HT-29 (cell line): ENCODE measurements at regions not wholly inside any gene's neighbourhood (a gene's known extent, or its start where the extent isn't known, plus 50 kb on each side); places are given as distances from the start of the nearest gene placed in this dataset.

Source experiments
- DNase-seq: peaks from one replicate; pipeline ENCODE4 v3.0.0-alpha.2; 2015; ENCODE audit warnings: low spot score

- no peak for DNase-seq
Measured at GRCh38 chr5:51908215-51908614, 525.0 kb downstream of the ISL1 start.

GRCh38 chr5:51944500-51945125 lies 561.4 kb downstream of the ISL1 start:
- DNase-seq: no peak

- DNase-seq: no peak
Measured at GRCh38 chr5:51958473-51958872, 575.2 kb downstream of the ISL1 start.

- peak; percentile 84 for DNase-seq
Measured at GRCh38 chr5:51960617-51961121, 577.4 kb downstream of the ISL1 start.

- DNase-seq: no peak
Measured at GRCh38 chr5:51961154-51961562, 577.9 kb downstream of the ISL1 start.

GRCh38 chr5:51968756-51969155 lies 585.5 kb downstream of the ISL1 start:
- no peak for DNase-seq

- DNase-seq: no peak
Measured at GRCh38 chr5:51974834-51975233, 591.6 kb downstream of the ISL1 start.

GRCh38 chr5:51977014-51977413 lies 593.8 kb downstream of the ISL1 start:
- no peak for DNase-seq

- no peak for DNase-seq
Measured at GRCh38 chr5:51983161-51983560, 599.9 kb downstream of the ISL1 start.

GRCh38 chr5:51986733-51987132 lies 603.5 kb downstream of the ISL1 start:
- DNase-seq: no peak

- DNase-seq: no peak
Measured at GRCh38 chr5:51987239-51987638, 604.0 kb downstream of the ISL1 start.

- no peak for DNase-seq
Measured at GRCh38 chr5:51987669-51988209, 604.5 kb downstream of the ISL1 start.

GRCh38 chr5:51988634-51989033 lies 605.4 kb downstream of the ISL1 start:
- DNase-seq: no peak

- no peak for DNase-seq
Measured at GRCh38 chr5:51990241-51990640, 607.0 kb downstream of the ISL1 start.

GRCh38 chr5:51990661-51991180 lies 607.5 kb downstream of the ISL1 start:
- no peak for DNase-seq

GRCh38 chr5:51991940-51992339 lies 608.7 kb downstream of the ISL1 start:
- DNase-seq: no peak

GRCh38 chr5:51995773-51996306 lies 612.6 kb downstream of the ISL1 start:
- no peak for DNase-seq

- DNase-seq: no peak
Measured at GRCh38 chr5:51996356-51996861, 613.2 kb downstream of the ISL1 start.

- no peak for DNase-seq
Measured at GRCh38 chr5:51997500-51997899, 614.3 kb downstream of the ISL1 start.

GRCh38 chr5:51997949-51998348 lies 614.7 kb downstream of the ISL1 start:
- no peak for DNase-seq

- peak; percentile 82 for DNase-seq
Measured at GRCh38 chr5:52007230-52007858, 624.1 kb downstream of the ISL1 start.

- no peak for DNase-seq
Measured at GRCh38 chr5:52010454-52010853, 627.2 kb downstream of the ISL1 start.
